NCI-H2171 treated with DMSO at 0.1 percent for 48 hours (cell line): ENCODE measurements at regions not wholly inside any gene's neighbourhood (a gene's known extent, or its start where the extent isn't known, plus 50 kb on each side); places are given as distances from the start of the nearest gene placed in this dataset.
"Not testable (repeated sequence)": the region's sequence is repeated elsewhere in the genome, so short reads cannot be mapped to it uniquely, and the experiment has no call there.

Experiments used
- DNase-seq: peaks from one replicate; lab custom pipeline; 2025; lab: John Stamatoyannopoulos, UW

DNA sequence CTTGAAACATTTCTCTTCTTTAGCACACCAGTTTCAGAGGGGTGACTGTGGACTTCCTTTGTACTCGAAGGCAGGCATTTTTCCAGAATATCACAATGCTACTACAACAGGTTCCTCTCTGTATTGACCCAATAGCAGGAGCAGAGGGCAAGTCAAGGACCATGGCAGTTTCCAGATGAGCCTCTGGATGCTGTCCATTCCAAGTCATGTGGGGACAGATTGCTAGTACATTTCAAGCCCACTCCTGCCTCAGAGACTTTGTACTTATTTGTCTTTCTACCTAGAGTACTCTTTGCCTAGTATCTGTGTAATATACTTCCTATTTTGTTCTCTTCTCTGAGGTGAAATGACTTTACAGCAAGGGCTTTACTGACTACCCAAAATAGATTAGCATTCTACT is 373.9 kb downstream of the PIK3C3 start:
- DNase-seq: no peak

GRCh38 chr18:42330296-42330695 is 375.3 kb downstream of the PIK3C3 start:
- DNase-seq: no peak

DNA sequence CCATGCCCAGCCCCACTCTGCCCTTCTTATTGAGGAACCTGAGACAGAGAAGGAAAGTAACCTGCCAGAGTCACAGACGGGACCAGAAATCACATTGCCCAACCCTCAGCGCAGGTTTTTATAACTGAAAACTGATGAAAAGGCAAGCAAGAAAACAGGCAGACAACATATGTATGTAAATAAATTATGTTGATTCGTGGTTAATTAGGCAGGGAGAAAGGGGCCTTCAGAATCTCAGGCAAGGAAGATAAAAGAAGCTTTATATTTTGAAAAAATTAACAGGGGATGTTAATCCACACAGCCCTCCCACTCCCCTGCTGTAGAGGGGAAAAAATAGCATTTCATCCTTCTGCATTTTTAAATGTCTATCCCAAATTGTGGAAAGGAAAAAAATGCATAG is 378.5 kb downstream of the PIK3C3 start:
- DNase-seq: no peak

DNA sequence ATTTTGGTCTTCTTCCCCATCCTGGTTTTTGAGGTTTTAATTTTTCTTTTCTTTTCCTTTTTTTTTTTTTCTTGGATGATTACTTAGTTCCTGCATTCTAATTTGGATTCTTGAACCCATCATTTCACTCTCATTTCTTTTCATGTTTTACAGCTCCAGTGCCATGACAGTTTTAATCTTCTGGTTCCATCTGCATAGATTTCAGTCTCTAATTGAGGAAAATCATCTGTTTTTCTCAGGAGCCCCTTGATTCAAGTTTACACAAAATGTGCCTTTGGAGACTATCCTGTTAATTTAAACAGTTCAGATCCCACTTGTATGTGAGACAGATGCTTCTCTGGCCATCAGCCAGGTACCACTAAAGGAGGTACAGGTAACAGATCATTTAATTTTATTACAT is 379.9 kb downstream of the PIK3C3 start:
- DNase-seq: peak; percentile 21

DNA sequence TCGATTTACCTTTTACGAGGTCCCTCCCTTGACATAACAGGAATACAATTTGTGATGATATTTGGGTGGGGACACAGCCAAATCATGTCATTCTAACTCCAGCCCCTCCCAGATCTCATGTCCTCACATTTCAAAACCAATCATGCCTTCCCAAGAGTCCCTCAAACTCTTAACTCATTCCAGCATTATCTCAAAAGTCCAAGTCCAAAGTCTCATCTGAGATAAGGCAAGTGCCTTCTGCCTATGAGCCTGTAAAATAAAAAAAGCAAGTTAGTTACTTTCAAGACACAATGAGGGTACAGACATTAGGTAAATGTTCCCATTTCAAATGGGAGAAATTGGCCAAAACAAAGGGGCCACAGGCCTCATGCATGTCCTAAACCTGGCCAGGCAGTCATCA is 381.1 kb downstream of the PIK3C3 start:
- DNase-seq: no peak

- DNase-seq: not testable (repeated sequence)
Observed at GRCh38 chr18:42337337-42337736, 382.3 kb downstream of the PIK3C3 start.

DNA sequence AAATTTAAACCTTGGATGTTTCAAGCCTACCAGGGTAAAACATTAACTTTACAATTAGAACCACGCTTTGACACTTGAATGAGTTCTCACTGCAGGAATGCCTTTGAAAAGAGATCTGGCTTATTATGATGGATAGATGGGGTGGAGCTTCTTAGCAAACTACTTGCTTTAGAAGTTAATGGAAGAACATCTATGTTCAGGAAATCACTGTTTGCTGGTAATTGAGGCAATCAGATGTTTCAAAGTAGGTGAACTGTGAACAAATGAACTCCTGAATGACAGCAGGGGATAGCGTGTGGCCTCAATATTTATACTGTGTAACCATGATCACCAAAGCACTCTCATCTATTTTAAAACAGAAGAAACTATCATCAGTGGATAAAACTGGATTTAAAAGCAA is 383.6 kb downstream of the PIK3C3 start:
- peak; percentile 10 for DNase-seq

GRCh38 chr18:42339372-42339771 is 384.3 kb downstream of the PIK3C3 start:
- DNase-seq: no peak

DNA sequence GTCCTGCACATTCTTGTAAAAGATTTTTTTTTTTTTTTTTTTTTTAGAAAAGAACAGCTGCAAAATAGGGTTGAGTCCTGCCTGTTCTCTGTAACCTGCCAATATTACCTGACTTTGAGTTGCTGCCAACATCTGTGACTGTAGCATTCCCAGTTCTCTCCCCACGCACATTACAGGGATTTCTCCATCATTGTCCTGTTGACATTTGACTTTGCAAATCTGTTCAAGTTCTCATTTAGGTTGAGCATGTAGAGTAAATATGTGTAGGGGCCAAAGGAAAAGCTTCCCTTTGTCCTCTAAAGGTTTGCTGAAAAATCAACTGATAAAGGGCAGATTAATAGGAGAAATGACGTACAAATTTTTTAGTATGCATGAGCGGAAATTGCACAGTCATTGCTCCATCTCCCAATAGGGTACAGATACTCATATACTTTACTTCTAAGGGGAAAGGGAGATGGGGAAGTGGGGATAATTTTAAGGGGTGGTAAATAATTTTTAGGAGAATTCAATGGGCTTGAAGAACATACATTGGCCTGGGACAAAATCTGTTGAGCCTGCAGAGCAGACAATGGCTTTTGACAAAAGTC is 385.5 kb downstream of the PIK3C3 start:
- DNase-seq: peak; percentile 59

DNA sequence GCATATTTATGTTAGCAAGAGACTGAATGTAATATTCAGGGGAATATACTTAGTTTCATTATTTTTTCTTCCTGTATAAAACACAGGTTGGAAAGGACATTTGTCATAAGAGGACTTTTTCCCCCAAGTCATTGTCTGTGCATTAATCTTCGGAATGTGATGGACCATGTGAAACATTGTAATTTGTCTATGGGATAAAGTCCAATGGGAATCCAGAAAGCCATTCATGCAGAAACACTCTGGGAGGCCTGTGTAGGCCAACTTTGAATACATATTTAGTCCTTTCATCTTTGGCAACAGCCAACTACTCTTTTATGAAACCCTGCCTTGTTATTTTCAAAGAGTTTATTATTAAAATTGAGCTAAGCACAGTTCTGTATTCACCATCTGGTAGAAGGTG is 386.4 kb downstream of the PIK3C3 start:
- DNase-seq: no peak

DNA sequence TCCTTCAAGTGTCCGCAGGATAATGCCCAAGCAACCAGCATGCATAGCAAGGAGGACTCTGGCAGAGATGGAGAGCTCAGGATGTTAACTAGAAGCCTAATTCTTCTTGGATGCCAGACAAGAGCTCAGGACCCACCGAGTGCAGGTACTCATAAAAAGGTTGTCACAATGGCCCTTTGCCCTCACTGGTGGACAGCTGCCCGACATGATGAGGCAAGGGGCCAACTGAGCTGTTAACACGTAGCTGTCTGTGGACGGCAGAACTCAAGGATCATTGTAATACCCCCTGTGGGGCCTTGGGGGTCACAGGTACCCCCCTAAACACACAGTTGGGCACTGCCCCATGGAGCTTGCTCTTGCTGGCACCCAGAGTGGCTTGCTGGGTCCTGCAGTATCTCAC is 393.7 kb downstream of the PIK3C3 start:
- DNase-seq: no peak

GRCh38 chr18:42351455-42351854 is 396.4 kb downstream of the PIK3C3 start:
- DNase-seq: no peak

DNA sequence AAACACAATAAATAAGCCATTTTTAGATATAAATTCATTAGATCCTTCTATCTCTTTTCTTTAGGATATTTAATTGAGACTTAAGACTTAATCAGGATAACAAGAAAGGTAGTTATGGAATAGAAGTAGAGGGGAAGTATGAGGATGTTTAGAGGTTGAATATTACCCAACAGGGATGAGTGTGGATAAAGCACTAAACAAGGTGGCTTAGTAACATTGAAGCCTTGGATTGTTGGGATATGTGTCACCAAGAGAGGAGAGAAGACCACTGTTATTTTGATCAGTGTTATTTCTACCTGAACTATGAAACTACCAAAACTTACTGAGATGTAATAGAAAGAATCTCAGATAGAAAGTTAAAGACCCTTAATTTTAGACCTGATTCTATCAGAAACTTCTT is 405.7 kb downstream of the PIK3C3 start:
- no peak for DNase-seq

GRCh38 chr18:42363446-42364441 is 408.7 kb downstream of the PIK3C3 start:
- DNase-seq: peak; percentile 65

DNA sequence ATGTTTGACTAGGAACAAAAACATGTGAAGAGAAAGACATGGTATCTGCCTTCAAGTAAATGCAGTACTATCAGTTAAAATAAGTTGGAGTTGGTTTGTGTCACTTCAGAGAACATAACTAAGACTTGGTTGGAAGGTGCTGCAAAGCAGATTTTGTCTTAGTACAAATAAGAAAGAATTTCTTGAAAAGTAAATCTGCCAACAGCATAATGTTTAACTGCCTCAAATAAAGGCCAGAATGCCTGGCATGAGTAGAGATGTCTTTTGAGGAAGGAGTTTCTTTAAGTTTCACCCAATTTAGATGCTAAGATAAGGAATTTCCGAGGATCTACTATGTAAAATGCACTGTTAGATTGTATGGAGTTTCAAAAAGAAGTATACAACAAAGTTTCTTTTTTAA is 409.7 kb downstream of the PIK3C3 start:
- no peak for DNase-seq

DNA sequence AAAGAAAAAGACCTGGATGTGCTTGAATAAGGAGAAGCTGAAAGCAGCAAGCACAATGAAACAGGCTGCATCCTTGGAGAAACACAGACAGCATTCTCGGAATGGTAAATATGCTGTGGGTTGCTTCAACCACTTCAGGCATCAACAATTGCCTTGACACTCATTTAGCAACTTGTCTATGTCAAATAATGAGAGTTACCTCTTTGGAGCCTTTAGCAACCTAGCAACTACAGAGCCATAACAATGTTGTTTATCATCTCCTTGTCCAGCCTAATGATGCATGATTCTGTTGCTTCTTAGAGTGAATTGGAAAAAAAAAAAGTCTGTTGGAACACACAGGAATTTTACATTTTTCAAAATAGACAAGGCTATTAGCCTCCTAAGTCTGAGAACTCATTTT is 410.6 kb downstream of the PIK3C3 start:
- no peak for DNase-seq

DNA sequence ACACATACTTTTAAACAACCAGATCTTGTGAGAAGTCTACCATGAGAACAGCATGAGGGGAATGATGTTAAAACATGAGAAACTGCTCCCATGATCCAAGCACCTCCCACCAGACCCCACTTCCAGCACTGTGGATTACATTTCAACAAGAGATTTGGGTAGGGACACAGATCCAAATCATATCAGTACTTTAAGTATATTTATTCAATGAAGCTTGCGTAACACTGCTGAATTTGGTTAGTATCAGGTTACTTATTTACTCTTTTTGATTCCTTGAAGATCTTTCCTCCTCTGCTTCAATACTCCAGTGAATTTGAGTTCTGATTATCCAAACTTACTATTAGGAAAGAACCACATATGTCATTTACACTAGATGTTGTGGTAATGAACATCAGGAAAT is 418.6 kb downstream of the PIK3C3 start:
- DNase-seq: peak; percentile 44

DNA sequence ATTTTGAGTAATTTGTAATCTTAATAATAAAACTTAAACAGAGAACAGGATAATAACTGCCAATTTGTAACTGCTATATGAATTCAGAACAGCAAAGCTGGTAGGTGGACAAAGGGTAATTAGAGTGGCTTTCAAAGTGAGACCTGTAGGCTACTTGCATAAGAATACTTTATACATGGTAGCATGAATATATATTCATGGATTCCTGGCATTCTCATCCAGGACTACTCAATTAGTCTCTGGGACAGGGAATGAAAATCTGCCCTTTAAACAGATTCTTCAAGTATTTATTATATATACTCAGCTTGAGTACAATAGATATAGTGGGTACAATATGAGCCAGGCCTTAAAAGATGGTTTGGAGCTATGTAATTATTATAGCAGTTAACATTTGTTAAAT is 419.9 kb downstream of the PIK3C3 start:
- no peak for DNase-seq

DNA sequence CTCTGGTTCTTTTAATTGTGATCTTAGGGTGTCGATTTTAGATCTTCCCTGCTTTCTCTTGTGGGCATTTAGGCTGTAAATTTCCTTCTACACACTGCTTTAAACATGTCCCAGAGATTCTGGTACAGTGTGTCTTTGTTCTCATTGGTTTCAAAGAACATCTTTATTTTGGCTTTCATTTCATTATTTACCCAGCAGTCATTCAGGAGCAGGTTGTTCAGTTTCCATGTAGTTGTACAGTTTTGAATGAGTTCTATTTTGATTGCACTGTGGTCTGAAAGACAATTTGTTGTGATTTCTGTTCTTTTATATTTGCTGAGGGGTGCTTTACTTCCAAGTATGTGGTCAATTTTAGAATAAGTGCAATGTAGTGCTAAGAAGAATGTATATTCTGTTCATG is 423.8 kb downstream of the PIK3C3 start:
- DNase-seq: not testable (repeated sequence)

- DNase-seq: not testable (repeated sequence)
Observed at GRCh38 chr18:42381236-42381635, 426.2 kb downstream of the PIK3C3 start.

GRCh38 chr18:42392416-42392815 is 437.4 kb downstream of the PIK3C3 start:
- peak; percentile 54 for DNase-seq

GRCh38 chr18:42392926-42393325 is 437.9 kb downstream of the PIK3C3 start:
- DNase-seq: no peak

- no peak for DNase-seq
Observed at GRCh38 chr18:42394238-42394637, 439.2 kb downstream of the PIK3C3 start.
